H7 (cell line): ENCODE measurements at regions not wholly inside any gene's neighbourhood (a gene's known extent, or its start where the extent isn't known, plus 50 kb on each side); places are given as distances from the start of the nearest gene placed in this dataset.

Experiments used
- DNase-seq: peaks from one replicate; pipeline ENCODE4 v3.0.0; 2012
- H3K27me3 ChIP-seq: 2 replicates; pipeline ENCODE4 v1.6.0; 2011; ENCODE audit warnings: mild to moderate bottlenecking, low read length; ENCODE audit not compliant: control insufficient read depth, insufficient read depth
- H3K36me3 ChIP-seq: replicated peaks from 2 replicates; pipeline ENCODE4 v1.5.1; 2011; ENCODE audit warnings: low read length; ENCODE audit not compliant: control insufficient read depth, insufficient read depth
- H3K4me3 ChIP-seq: 2 replicates; pipeline ENCODE4 v1.5.1; 2011; ENCODE audit warnings: low read depth, mild to moderate bottlenecking, control low read depth, low read length, moderate library complexity; ENCODE audit not compliant: insufficient read depth

DNA sequence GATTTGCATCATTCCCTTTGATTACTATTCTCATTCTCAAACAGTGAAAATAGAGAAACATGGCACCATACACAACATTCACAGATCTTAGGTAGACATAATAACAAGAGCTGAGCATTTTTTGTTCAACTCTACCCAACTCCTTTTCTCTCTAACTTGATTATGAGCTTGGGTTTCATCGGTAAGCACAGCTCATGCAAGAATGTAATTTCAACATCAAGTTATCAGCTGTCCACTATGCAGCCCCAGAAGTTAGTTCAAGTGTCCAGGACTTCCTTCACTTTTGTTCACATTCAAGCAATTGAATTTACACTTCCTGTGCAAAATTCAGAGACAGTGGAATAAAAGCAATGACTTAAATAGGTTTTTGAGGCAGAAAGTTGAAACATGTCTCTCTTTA lies 297.7 kb upstream of the SASH1 start:
- DNase-seq: no peak
- no peaks in the 10 kb centered on the region for H3K36me3 ChIP-seq
- no peak overlapping the region for H3K4me3 ChIP-seq
- H3K27me3 ChIP-seq: no peaks in the 10 kb centered on the region

DNA sequence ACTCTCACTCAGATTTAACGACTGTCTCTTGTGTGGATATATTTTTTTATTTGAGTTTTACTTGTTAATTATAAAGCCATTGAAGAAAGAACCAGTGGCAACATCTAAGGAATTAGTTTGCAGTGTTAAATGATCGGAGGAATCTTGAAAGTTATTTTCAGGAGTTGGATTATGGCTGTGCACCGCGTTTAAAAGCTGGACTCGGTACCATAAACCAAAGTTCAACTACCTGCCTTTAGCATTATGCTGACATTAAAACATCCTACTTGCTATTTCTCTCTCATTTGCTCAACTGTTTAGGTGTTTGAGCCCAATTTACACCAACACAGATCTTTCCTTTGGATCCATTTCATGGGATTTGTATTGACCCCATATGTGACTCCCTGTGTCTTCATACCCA lies 289.4 kb upstream of the SASH1 start:
- DNase-seq: no peak
- no peak overlapping the region for H3K4me3 ChIP-seq
- no peaks in the 10 kb centered on the region for H3K27me3 ChIP-seq
- no peaks in the 10 kb centered on the region for H3K36me3 ChIP-seq

GRCh38 chr6:148053796-148054195 lies 288.8 kb upstream of the SASH1 start:
- no peak for DNase-seq
- Histone ChIP-seq H3K36me3 (no peaks in the 10 kb centered on the region), H3K4me3 (no peak overlapping the region), H3K27me3 (no peaks in the 10 kb centered on the region)

GRCh38 chr6:148054219-148054618 lies 288.4 kb upstream of the SASH1 start:
- no peak for DNase-seq
- Histone ChIP-seq H3K4me3 (no peak overlapping the region), H3K27me3 (no peaks in the 10 kb centered on the region), H3K36me3 (no peaks in the 10 kb centered on the region)

DNA sequence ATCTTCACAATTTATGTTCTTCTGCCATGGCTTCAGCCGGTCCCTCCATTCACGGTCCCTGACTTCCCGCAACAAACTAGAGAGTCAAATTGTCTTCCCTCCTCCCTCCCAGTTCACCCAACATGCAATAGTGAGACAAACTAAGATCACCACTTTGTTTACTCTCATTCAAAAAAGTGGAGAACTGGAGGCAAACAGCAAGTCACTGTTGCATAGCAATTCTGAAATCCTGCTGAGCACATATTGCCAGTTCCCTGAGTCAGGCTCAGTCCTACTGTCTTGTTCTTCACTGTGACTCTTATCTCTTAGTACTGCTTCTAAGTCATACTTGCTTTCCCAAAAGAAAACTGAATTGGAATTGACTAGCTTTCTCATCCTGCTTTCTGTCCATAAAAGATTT lies 287.2 kb upstream of the SASH1 start:
- H3K36me3 ChIP-seq: no peaks in the 10 kb centered on the region
- H3K27me3 ChIP-seq: no peaks in the 10 kb centered on the region
- DNase-seq: no peak
- no peak overlapping the region for H3K4me3 ChIP-seq

DNA sequence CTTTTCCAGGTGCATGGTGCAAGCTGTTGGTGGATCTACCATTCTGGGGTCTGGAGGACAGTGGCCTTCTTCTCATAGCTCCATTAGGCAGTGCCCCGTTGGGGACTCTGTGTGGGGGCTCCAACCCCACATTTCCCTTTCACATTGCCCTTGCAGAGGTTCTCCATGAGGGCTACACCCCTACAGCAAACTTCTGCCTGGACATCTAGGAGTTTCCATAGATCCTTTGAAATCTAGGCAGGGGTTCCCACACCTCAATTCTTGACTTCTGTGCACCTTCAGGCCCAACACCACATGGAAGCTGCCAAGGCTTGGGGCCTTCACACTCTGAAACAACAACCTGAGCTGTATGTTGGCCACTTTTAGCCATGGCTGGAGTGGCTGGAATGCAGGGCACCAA lies 282.8 kb upstream of the SASH1 start:
- Histone ChIP-seq H3K36me3 (no peaks in the 10 kb centered on the region), H3K27me3 (no peaks in the 10 kb centered on the region), H3K4me3 (no peak overlapping the region)
- no peak for DNase-seq

DNA sequence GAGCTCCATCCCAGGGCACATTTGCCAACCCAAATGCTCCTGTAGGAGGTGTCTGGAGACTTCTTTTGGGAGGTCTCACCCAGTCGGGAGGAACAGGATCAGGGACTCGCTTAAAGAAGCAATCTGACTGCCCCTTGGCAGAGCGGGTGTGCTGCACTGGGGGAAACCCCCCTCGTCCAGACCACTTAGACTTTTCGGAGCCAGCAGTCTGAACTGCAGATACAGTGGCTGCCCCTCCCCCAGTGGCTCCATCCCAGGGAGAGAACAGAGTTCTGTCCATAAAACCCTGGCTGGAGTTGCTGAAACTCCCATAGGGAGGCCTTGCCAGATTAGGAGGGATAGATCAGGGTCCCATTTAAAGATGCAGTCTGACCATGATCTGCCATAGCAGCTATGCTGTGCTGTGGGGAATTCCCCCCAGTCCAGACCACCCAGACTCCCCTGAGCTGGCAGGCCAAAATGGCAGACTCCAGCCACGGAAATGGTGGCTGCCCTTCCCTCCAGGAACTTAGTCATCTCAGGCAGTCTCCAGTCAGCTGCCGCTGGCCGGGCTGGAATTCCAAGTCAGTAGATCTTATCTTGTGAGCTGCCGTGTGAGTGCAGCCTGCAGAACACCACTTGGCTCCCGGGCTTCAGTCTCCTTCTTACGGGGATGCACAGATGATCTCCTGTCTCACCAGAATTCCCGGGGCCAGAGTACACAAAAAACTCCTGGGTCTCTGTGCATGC lies 278.1 kb upstream of the SASH1 start:
- H3K27me3 ChIP-seq: no peaks in the 10 kb centered on the region
- no peak overlapping the region for H3K4me3 ChIP-seq
- no peaks in the 10 kb centered on the region for H3K36me3 ChIP-seq
- no peak for DNase-seq

- Histone ChIP-seq H3K27me3 (no peaks in the 10 kb centered on the region), H3K36me3 (no peaks in the 10 kb centered on the region), H3K4me3 (no peak overlapping the region)
- no peak for DNase-seq
Observed at GRCh38 chr6:148068437-148069061, 274.1 kb upstream of the SASH1 start.

DNA sequence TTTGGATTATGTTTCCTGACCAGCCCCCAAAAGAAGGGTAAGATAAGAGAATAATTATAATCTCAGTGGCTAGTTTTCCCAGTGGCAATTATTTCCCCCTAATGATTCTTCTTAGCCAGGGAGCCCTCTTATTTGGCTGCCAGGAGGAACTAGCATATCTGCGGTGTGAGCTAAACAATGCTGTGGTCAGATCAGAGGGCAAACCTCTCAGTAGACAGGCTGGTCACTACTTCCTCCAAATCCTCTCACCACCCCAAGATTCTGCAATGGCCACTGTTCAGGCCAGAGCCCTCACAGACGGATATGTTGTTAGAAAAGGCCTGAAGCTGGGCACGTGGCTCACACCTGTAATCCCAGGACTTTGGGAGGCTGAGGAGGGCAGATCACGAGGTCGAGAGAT lies 273.4 kb upstream of the SASH1 start:
- no peaks in the 10 kb centered on the region for H3K36me3 ChIP-seq
- DNase-seq: no peak

GRCh38 chr6:148074291-148074690 lies 268.3 kb upstream of the SASH1 start:
- H3K36me3 ChIP-seq: no peaks in the 10 kb centered on the region
- DNase-seq: no peak
- H3K27me3 ChIP-seq: no peaks in the 10 kb centered on the region
- H3K4me3 ChIP-seq: no peak overlapping the region

More for the DNA sequence above, 273.4 kb upstream of the SASH1 start:
- Histone ChIP-seq H3K27me3 (no peaks in the 10 kb centered on the region), H3K4me3 (no peak overlapping the region)

DNA sequence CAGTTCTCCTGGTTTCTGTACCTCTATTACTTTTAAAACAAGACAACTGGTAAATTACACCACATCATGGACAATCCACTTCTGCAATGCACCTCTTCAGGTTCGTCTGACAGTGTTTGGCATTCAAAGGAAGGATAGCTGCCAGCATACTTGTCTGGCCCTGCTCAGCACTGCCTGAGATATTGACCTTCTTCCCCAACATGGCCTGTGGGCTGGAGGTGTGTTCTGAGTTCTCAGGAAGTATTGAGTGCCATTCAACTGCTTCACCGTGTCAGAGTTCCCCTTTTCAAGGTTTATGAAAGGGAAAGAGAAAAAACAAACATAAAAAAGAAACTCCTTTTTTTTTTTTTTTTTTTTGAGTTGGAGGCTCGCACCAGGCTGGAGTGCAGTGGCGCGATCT lies 267.9 kb upstream of the SASH1 start:
- no peaks in the 10 kb centered on the region for H3K36me3 ChIP-seq
- no peak overlapping the region for H3K4me3 ChIP-seq
- no peaks in the 10 kb centered on the region for H3K27me3 ChIP-seq
- no peak for DNase-seq

DNA sequence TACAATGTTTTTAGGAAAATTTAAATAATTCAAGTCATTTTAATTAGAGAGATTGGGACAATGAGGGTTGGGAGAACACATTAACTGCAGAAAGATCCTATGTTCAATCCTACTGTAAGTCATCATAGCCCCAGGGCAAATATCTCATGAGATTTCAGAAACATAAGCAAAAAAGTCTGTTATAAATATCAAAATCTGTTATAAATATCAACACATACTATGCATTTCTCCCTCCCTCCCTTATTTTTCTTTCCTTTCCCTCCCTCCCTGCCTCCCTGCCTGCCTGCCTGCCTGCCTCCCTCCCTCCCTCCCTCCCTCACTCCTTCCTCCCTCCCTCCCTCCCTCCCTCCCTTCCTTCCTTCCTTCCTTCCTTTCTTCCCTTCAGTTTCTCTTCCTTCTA lies 267.3 kb upstream of the SASH1 start:
- no peak overlapping the region for H3K4me3 ChIP-seq
- no peak for DNase-seq
- H3K36me3 ChIP-seq: no peaks in the 10 kb centered on the region
- no peaks in the 10 kb centered on the region for H3K27me3 ChIP-seq

DNA sequence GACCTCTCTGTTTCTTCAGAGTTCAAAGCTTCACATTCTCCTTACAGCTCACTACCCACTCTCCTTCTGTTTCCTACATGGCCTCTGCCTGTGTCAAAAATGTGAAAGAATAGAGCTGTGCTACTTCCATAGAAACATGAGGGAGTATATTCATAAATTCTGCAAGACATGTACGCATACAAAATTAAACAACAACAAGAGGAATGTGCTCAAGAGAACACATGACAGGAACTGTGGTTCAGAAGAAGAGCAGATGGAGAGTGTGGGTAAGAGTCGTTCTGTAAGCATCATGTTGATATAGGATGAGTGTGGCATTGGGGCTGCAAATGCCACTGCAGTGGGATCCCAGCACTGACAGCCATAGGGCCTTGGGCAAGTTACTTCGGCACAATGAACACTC lies 266.6 kb upstream of the SASH1 start:
- Histone ChIP-seq H3K27me3 (no peaks in the 10 kb centered on the region), H3K36me3 (no peaks in the 10 kb centered on the region), H3K4me3 (no peak overlapping the region)
- no peak for DNase-seq

- no peak overlapping the region for H3K4me3 ChIP-seq
- DNase-seq: no peak
- H3K36me3 ChIP-seq: no peaks in the 10 kb centered on the region
- no peaks in the 10 kb centered on the region for H3K27me3 ChIP-seq
Observed at GRCh38 chr6:148080315-148080714, 262.3 kb upstream of the SASH1 start.

DNA sequence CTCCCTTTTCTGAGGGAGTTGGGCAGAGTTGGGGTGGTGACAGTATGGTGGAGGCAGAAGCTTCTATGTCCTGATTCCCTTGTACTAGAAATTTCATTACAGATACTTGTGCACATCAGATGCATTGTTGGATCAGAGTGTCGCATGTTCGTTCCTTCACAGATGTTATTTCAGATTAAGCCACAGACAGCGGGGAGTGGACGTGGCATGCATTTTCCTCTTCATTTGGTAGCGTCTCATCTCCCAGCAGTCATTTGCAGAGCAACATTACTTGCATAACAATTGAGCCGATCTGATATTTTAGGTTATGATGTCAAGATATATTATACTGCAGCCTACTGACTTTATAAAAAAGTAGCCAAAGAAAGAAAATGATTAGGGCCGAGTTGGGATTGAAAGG lies 261.6 kb upstream of the SASH1 start:
- H3K36me3 ChIP-seq: no peaks in the 10 kb centered on the region
- DNase-seq: no peak
- H3K4me3 ChIP-seq: no peak overlapping the region

DNA sequence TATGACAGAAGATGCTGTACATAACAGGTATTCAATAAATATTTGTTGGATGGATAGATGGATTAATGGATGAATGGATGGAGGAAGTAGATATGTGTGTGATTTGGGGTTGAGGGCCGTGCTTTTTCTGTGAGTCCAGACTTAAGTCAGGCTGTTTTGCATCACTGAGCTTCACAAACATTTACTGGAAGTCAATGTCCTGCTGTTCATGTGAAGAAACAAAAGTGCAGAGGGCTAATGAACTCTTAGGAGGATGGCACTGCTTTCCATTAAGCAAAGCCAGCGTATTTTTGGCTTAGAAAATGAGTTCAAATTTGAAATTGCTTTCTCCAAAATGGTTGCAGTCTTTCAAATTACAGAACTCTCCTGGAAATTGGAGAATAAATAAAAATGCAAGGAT lies 260.6 kb upstream of the SASH1 start:
- H3K4me3 ChIP-seq: no peak overlapping the region
- H3K36me3 ChIP-seq: no peaks in the 10 kb centered on the region
- no peaks in the 10 kb centered on the region for H3K27me3 ChIP-seq
- DNase-seq: no peak

More for the DNA sequence above, 261.6 kb upstream of the SASH1 start:
- H3K27me3 ChIP-seq: no peaks in the 10 kb centered on the region
